B cell (primary cell): ENCODE measurements at regions not wholly inside any gene's neighbourhood (a gene's known extent, or its start where the extent isn't known, plus 50 kb on each side); places are given as distances from the start of the nearest gene placed in this dataset.

Experiments used
- CTCF ChIP-seq: fragments of 200-600 bp; IDR thresholded peaks from one replicate; pipeline ENCODE4 v1.8.0; 2022; ENCODE audit warnings: antibody characterized with exemption, mild to moderate bottlenecking
- EZH2 ChIP-seq: IDR thresholded peaks from 2 replicates; pipeline ENCODE4 v1.6.1; 2012; ENCODE audit warnings: borderline replicate concordance, low read depth, mild to moderate bottlenecking, moderate library complexity, low read length; ENCODE audit not compliant: insufficient read depth, poor library complexity, severe bottlenecking

- peak; percentile 73 for TF ChIP-seq CTCF
- no peak for TF ChIP-seq EZH2
Measured at GRCh38 chr18:34122724-34123334, 101.9 kb downstream of the NOL4 start.
